Neural cell (in vitro differentiated cells): ENCODE measurements at regions not wholly inside any gene's neighbourhood (a gene's known extent, or its start where the extent isn't known, plus 50 kb on each side); places are given as distances from the start of the nearest gene placed in this dataset.

Experiments used
- H2AFZ ChIP-seq: fragments of 200-600, 300-800 bp; sonication (generic), shearing (Covaris generic); 2 replicates; pipeline ENCODE4 v1.6.0; 2014; ENCODE audit warnings: low read depth, mild to moderate bottlenecking, antibody characterized with exemption, low read length, moderate library complexity
- H3F3A ChIP-seq: fragments of 200-600 bp; shearing (Covaris generic); 2 replicates; pipeline ENCODE4 v1.6.1; 2016; ENCODE audit warnings: mild to moderate bottlenecking, moderate library complexity, mixed read lengths, antibody characterized with exemption, low read length; ENCODE audit not compliant: insufficient read depth, poor library complexity, severe bottlenecking
- H3K27ac ChIP-seq: fragments of 200-600, 300-800 bp; sonication (generic), shearing (Covaris generic); 2 replicates; pipeline ENCODE4 v1.5.1; 2014; ENCODE audit warnings: mild to moderate bottlenecking, low read length, moderate library complexity
- H3K27me3 ChIP-seq: fragments of 300-800, 200-600 bp; sonication (generic), shearing (Covaris generic); 2 replicates; pipeline ENCODE4 v1.6.0; 2014; ENCODE audit warnings: mild to moderate bottlenecking, low read depth, low read length, moderate library complexity; ENCODE audit not compliant: insufficient read depth
- H3K36me3 ChIP-seq: fragments of 300-800, 200-600 bp; sonication (generic), shearing (Covaris generic); 2 replicates; pipeline ENCODE4 v1.5.1; 2014; ENCODE audit warnings: mild to moderate bottlenecking, antibody characterized with exemption, low read length, moderate library complexity; ENCODE audit not compliant: insufficient read depth
- H3K4me2 ChIP-seq: fragments of 300-800, 200-600 bp; sonication (generic), shearing (Covaris generic); 2 replicates; pipeline ENCODE4 v1.6.0; 2014; ENCODE audit warnings: mild to moderate bottlenecking, low read length
- H3K4me3 ChIP-seq: fragments of 300-800, 200-600 bp; sonication (generic), shearing (Covaris generic); 2 replicates; pipeline ENCODE4 v1.5.1; 2014; ENCODE audit warnings: mild to moderate bottlenecking, low read length, moderate library complexity
- H3K79me2 ChIP-seq: fragments of 200-600 bp; shearing (Covaris generic); replicated peaks from 2 replicates; pipeline ENCODE4 v1.6.0; 2014; ENCODE audit warnings: mild to moderate bottlenecking, low read length, moderate library complexity; ENCODE audit not compliant: insufficient read depth
- H3K9ac ChIP-seq: fragments of 300-800, 200-600 bp; sonication (generic), shearing (Covaris generic); 2 replicates; pipeline ENCODE4 v1.6.1; 2016; ENCODE audit warnings: mild to moderate bottlenecking, low read length, mixed read lengths
- H3K9me2 ChIP-seq: fragments of 200-600 bp; shearing (Covaris generic); 2 replicates; pipeline ENCODE4 v1.6.1; 2016; ENCODE audit warnings: mild to moderate bottlenecking, low read length, mixed read lengths; ENCODE audit not compliant: insufficient read depth
- H3K9me3 ChIP-seq: fragments of 200-600, 300-800 bp; sonication (generic), shearing (Covaris generic); 2 replicates; pipeline ENCODE4 v1.6.1; 2016; ENCODE audit warnings: mild to moderate bottlenecking, mixed run types, low read length, moderate library complexity, mixed read lengths
- H4K20me1 ChIP-seq: fragments of 200-600 bp; shearing (Covaris generic); 2 replicates; pipeline ENCODE4 v1.6.1; 2016; ENCODE audit warnings: mild to moderate bottlenecking, mixed run types; ENCODE audit not compliant: insufficient read depth
- CTCF ChIP-seq: fragments of 450-650 bp; IDR thresholded peaks from 2 replicates; pipeline ENCODE4 v1.5.1; 2014; ENCODE audit warnings: antibody characterized with exemption, mild to moderate bottlenecking, moderate library complexity; ENCODE audit not compliant: poor library complexity, severe bottlenecking
- EP300 ChIP-seq: fragments of 450-650 bp; conservative IDR thresholded peaks from 2 replicates; pipeline ENCODE4 v1.6.1; 2014; ENCODE audit warnings: antibody characterized with exemption, mild to moderate bottlenecking, moderate library complexity; ENCODE audit not compliant: poor library complexity, severe bottlenecking
- EZH2 ChIP-seq: fragments of 200-600, 300-800 bp; shearing (Covaris generic), sonication (generic); IDR thresholded peaks from 2 replicates; pipeline ENCODE4 v1.6.1; 2014; ENCODE audit warnings: antibody characterized with exemption, low read length, borderline replicate concordance, mild to moderate bottlenecking; ENCODE audit not compliant: insufficient read depth, poor library complexity, severe bottlenecking
- MXI1 ChIP-seq: fragments of 450-650 bp; conservative IDR thresholded peaks from 2 replicates; pipeline ENCODE4 v1.6.1; 2014; ENCODE audit warnings: antibody characterized with exemption, mild to moderate bottlenecking; ENCODE audit not compliant: poor library complexity, severe bottlenecking
- POLR2AphosphoS5 ChIP-seq: IDR thresholded peaks from 2 replicates; pipeline ENCODE4 v1.6.1; 2012
- RAD21 ChIP-seq: fragments of 450-650 bp; conservative IDR thresholded peaks from 2 replicates; pipeline ENCODE4 v1.6.1; 2014; ENCODE audit warnings: antibody characterized with exemption, mild to moderate bottlenecking, moderate library complexity
- SMC3 ChIP-seq: fragments of 450-650 bp; conservative IDR thresholded peaks from 2 replicates; pipeline ENCODE4 v1.6.1; 2014; ENCODE audit warnings: antibody characterized with exemption, mild to moderate bottlenecking, moderate library complexity; ENCODE audit not compliant: poor library complexity
- TAF1 ChIP-seq: IDR thresholded peaks from 2 replicates; pipeline ENCODE4 v1.6.1; 2012; ENCODE audit warnings: low read depth
- TF ChIP-seq, protein P1 (sequence below): IDR thresholded peaks from 2 replicates; pipeline ENCODE4 v1.6.1; 2012; ENCODE audit warnings: borderline replicate concordance

GRCh38 chr16:9593440-9593839 lies 502.0 kb downstream of the HAPSTR1 start:
- no peak for TF ChIP-seq EP300
- TF ChIP-seq, protein P1, sequence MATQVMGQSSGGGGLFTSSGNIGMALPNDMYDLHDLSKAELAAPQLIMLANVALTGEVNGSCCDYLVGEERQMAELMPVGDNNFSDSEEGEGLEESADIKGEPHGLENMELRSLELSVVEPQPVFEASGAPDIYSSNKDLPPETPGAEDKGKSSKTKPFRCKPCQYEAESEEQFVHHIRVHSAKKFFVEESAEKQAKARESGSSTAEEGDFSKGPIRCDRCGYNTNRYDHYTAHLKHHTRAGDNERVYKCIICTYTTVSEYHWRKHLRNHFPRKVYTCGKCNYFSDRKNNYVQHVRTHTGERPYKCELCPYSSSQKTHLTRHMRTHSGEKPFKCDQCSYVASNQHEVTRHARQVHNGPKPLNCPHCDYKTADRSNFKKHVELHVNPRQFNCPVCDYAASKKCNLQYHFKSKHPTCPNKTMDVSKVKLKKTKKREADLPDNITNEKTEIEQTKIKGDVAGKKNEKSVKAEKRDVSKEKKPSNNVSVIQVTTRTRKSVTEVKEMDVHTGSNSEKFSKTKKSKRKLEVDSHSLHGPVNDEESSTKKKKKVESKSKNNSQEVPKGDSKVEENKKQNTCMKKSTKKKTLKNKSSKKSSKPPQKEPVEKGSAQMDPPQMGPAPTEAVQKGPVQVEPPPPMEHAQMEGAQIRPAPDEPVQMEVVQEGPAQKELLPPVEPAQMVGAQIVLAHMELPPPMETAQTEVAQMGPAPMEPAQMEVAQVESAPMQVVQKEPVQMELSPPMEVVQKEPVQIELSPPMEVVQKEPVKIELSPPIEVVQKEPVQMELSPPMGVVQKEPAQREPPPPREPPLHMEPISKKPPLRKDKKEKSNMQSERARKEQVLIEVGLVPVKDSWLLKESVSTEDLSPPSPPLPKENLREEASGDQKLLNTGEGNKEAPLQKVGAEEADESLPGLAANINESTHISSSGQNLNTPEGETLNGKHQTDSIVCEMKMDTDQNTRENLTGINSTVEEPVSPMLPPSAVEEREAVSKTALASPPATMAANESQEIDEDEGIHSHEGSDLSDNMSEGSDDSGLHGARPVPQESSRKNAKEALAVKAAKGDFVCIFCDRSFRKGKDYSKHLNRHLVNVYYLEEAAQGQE = no peak
- TF ChIP-seq CTCF = no peak
- no peak for TF ChIP-seq POLR2AphosphoS5
- TF ChIP-seq TAF1 = no peak
- no peak for TF ChIP-seq SMC3
- TF ChIP-seq RAD21 = no peak
- TF ChIP-seq MXI1 = no peak
- TF ChIP-seq EZH2 = no peak

GRCh38 chr16:9594047-9594446 lies 502.6 kb downstream of the HAPSTR1 start:
- Histone ChIP-seq H3F3A (no peaks in the 10 kb centered on the region), H2AFZ (no peak overlapping the region), H3K36me3 (no peaks in the 10 kb centered on the region), H3K4me3 (no peak overlapping the region), H3K79me2 (no peaks in the 10 kb centered on the region), H3K4me2 (no peak overlapping the region), H3K27me3 (no peaks in the 10 kb centered on the region), H3K9me3 (no peaks in the 10 kb centered on the region), H3K9ac (no peak overlapping the region), H4K20me1 (no peaks in the 10 kb centered on the region), H3K27ac (no peak overlapping the region), H3K9me2 (no peaks in the 10 kb centered on the region)
- TF ChIP-seq EP300 (no peak), TAF1 (no peak), RAD21 (no peak), MXI1 (no peak), EZH2 (no peak), SMC3 (no peak)

More at GRCh38 chr16:9593440-9593839, 502.0 kb downstream of the HAPSTR1 start:
- Histone ChIP-seq H2AFZ (no peak overlapping the region), H3K4me3 (no peak overlapping the region), H3K9me3 (no peaks in the 10 kb centered on the region), H3K9me2 (no peaks in the 10 kb centered on the region), H3K27me3 (no peaks in the 10 kb centered on the region), H3K79me2 (no peaks in the 10 kb centered on the region), H4K20me1 (no peaks in the 10 kb centered on the region), H3K36me3 (no peaks in the 10 kb centered on the region), H3K9ac (no peak overlapping the region), H3K4me2 (no peak overlapping the region), H3K27ac (no peak overlapping the region), H3F3A (no peaks in the 10 kb centered on the region)
